ENCODE measurements at regions not wholly inside any gene's neighbourhood (a gene's known extent, or its start where the extent isn't known, plus 50 kb on each side); places are given as distances from the start of the nearest gene placed in this dataset.

GRCh38 chr6:18586133-18586532 is 199.0 kb downstream of the RNF144B start:
- Histone ChIP-seq H2AFZ (ENCODE audit: control insufficient read depth, low read depth, low read length) (no peak overlapping the region), H3K4me2 (ENCODE audit: control insufficient read depth, insufficient read depth) (no peak overlapping the region), H3K4me3 (no peak overlapping the region), H4K20me1 (ENCODE audit: control insufficient read depth, insufficient read depth) (no peaks in the 10 kb centered on the region), H3K27me3 (replicated peaks in 1 of 2; ENCODE audit: control insufficient read depth in 2 of 2, insufficient read depth in 2 of 2, low read length in 1 of 2) (no peaks in the 10 kb centered on the region; a peak in 1 of 4 replicates), H3K4me1 (ENCODE audit: control insufficient read depth, insufficient read depth, low read length) (no peaks in the 10 kb centered on the region), H3K79me2 (ENCODE audit: control insufficient read depth, insufficient read depth, low read length) (no peaks in the 10 kb centered on the region), H3K9me3 (replicated peaks; ENCODE audit: control insufficient read depth, insufficient read depth, low read length) (no peaks in the 10 kb centered on the region), H3K27ac (ENCODE audit: control insufficient read depth, insufficient read depth) (no peak overlapping the region), H3K9ac (ENCODE audit: control insufficient read depth, insufficient read depth, low read length) (no peak overlapping the region), H3K36me3 (ENCODE audit: control insufficient read depth in 2 of 2, insufficient read depth in 2 of 2, low read length in 1 of 2) (no peaks in the 10 kb centered on the region)
- POLR2A ChIA-PET: no interaction called here
- ATAC-seq (peak; percentile 83), DNase-seq (ENCODE audit: low read depth, low spot score) (no peak), FAIRE-seq (no peak)
- intact Hi-C loops (cut with micrococcal nuclease; ENCODE audit: unreplicated experiment) (no loop called here), in situ Hi-C loops (cut with MboI) (no loop called here)
- WGBS (ENCODE audit: insufficient coverage, insufficient replicate concordance, low lambda C conversion rate, missing lambda C conversion rate): 50% methylated on average over 8 of the region's 8 CpGs
- RAD21 ChIA-PET (ENCODE audit: unreplicated experiment): no interaction called here
- SMC1A ChIA-PET (ENCODE audit: uncharacterized antibody, unreplicated experiment): no interaction called here
- BruUV-seq (replicated peaks): no TSS peak
- CTCF ChIA-PET: interaction anchor here (1.4 kb wide), 1 partner anchor 9 kb away, joined by 5 read pairs; no protein-coding TSS in a partner anchor
- no peak for TF ChIP-seq MXI1 (IDR thresholded peaks at IDR 0.05; ENCODE audit: low read depth, low read length)
- TF ChIP-seq NR2C1 (IDR thresholded peaks at IDR 0.05): no peak
- TF ChIP-seq PAX5 (IDR thresholded peaks at IDR 0.05; ENCODE audit: borderline replicate concordance, low read depth, low read length): no peak
- TF ChIP-seq BRCA1 (IDR thresholded peaks at IDR 0.05; ENCODE audit: low read depth, low read length): no peak
- TF ChIP-seq CEBPB (IDR thresholded peaks at IDR 0.05; ENCODE audit: borderline replicate concordance in 1 of 2, low read depth in 2 of 2, low read length in 2 of 2): no peak
- TF ChIP-seq, protein P1, sequence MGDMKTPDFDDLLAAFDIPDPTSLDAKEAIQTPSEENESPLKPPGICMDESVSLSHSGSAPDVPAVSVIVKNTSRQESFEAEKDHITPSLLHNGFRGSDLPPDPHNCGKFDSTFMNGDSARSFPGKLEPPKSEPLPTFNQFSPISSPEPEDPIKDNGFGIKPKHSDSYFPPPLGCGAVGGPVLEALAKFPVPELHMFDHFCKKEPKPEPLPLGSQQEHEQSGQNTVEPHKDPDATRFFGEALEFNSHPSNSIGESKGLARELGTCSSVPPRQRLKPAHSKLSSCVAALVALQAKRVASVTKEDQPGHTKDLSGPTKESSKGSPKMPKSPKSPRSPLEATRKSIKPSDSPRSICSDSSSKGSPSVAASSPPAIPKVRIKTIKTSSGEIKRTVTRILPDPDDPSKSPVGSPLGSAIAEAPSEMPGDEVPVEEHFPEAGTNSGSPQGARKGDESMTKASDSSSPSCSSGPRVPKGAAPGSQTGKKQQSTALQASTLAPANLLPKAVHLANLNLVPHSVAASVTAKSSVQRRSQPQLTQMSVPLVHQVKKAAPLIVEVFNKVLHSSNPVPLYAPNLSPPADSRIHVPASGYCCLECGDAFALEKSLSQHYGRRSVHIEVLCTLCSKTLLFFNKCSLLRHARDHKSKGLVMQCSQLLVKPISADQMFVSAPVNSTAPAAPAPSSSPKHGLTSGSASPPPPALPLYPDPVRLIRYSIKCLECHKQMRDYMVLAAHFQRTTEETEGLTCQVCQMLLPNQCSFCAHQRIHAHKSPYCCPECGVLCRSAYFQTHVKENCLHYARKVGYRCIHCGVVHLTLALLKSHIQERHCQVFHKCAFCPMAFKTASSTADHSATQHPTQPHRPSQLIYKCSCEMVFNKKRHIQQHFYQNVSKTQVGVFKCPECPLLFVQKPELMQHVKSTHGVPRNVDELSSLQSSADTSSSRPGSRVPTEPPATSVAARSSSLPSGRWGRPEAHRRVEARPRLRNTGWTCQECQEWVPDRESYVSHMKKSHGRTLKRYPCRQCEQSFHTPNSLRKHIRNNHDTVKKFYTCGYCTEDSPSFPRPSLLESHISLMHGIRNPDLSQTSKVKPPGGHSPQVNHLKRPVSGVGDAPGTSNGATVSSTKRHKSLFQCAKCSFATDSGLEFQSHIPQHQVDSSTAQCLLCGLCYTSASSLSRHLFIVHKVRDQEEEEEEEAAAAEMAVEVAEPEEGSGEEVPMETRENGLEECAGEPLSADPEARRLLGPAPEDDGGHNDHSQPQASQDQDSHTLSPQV (IDR thresholded peaks at IDR 0.05): no peak
- TF ChIP-seq BMI1 (IDR thresholded peaks at IDR 0.05; ENCODE audit: borderline replicate concordance): 0 out of 2 replicates have a peak, but pooled peaks have one; percentile 37
- TF ChIP-seq EZH2 (IDR thresholded peaks at IDR 0.05; ENCODE audit: borderline replicate concordance, control insufficient read depth, low read depth, low read length): no peak
- no peak for TF ChIP-seq SPI1 (IDR thresholded peaks at IDR 0.05; ENCODE audit: borderline replicate concordance, insufficient read depth, low read depth, low read length)
- no peak for TF ChIP-seq SUPT20H (IDR thresholded peaks at IDR 0.05; ENCODE audit: borderline replicate concordance, control insufficient read depth, low read depth, low read length)
- no peak for TF ChIP-seq HDAC6 (IDR thresholded peaks at IDR 0.05; ENCODE audit: unreplicated experiment)
- no peak for TF ChIP-seq SMAD1 (IDR thresholded peaks at IDR 0.05; ENCODE audit: low read depth, partially characterized antibody)
- TF ChIP-seq RAD21 (IDR thresholded peaks at IDR 0.05; ENCODE audit: insufficient read depth, low read depth, low read length): no peak
- no peak for TF ChIP-seq IRF4 (IDR thresholded peaks at IDR 0.05; ENCODE audit: low read depth, low read length)
- TF ChIP-seq DPF2 (IDR thresholded peaks at IDR 0.05): peak; percentile 84
- no peak for TF ChIP-seq FOXK2 (IDR thresholded peaks at IDR 0.05)
- TF ChIP-seq E2F4 (IDR thresholded peaks at IDR 0.05; ENCODE audit: low read depth, low read length): no peak
- TF ChIP-seq, protein P2, sequence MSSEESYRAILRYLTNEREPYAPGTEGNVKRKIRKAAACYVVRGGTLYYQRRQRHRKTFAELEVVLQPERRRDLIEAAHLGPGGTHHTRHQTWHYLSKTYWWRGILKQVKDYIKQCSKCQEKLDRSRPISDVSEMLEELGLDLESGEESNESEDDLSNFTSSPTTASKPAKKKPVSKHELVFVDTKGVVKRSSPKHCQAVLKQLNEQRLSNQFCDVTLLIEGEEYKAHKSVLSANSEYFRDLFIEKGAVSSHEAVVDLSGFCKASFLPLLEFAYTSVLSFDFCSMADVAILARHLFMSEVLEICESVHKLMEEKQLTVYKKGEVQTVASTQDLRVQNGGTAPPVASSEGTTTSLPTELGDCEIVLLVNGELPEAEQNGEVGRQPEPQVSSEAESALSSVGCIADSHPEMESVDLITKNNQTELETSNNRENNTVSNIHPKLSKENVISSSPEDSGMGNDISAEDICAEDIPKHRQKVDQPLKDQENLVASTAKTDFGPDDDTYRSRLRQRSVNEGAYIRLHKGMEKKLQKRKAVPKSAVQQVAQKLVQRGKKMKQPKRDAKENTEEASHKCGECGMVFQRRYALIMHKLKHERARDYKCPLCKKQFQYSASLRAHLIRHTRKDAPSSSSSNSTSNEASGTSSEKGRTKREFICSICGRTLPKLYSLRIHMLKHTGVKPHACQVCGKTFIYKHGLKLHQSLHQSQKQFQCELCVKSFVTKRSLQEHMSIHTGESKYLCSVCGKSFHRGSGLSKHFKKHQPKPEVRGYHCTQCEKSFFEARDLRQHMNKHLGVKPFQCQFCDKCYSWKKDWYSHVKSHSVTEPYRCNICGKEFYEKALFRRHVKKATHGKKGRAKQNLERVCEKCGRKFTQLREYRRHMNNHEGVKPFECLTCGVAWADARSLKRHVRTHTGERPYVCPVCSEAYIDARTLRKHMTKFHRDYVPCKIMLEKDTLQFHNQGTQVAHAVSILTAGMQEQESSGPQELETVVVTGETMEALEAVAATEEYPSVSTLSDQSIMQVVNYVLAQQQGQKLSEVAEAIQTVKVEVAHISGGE (CRISPR knock-in tag; IDR thresholded peaks at IDR 0.05): no peak

Data from GM12878 (cell line).